H1 (cell line): ENCODE measurements at regions not wholly inside any gene's neighbourhood (a gene's known extent, or its start where the extent isn't known, plus 50 kb on each side); places are given as distances from the start of the nearest gene placed in this dataset.

Experiments
- CREB1 ChIP-seq: IDR thresholded peaks from 2 replicates; pipeline ENCODE4 v1.6.1; 2012; ENCODE audit warnings: inconsistent platforms
- EZH2 ChIP-seq: fragments of 200-600 bp; sonication (generic); IDR thresholded peaks from 2 replicates; pipeline ENCODE4 v1.7.1; 2012; ENCODE audit warnings: low read depth, mild to moderate bottlenecking, moderate library complexity, low read length, inconsistent platforms; ENCODE audit not compliant: severe bottlenecking
- HDAC6 ChIP-seq: IDR thresholded peaks from one replicate; pipeline ENCODE4 v1.7.1; 2012; ENCODE audit warnings: low read depth, mild to moderate bottlenecking, inconsistent platforms, low read length, moderate library complexity
- SP4 ChIP-seq: IDR thresholded peaks from 2 replicates; pipeline ENCODE4 v1.6.1; 2012; ENCODE audit warnings: low read length, inconsistent platforms
- TCF12 ChIP-seq: IDR thresholded peaks from 2 replicates; pipeline ENCODE4 v1.6.1; 2011; ENCODE audit warnings: low read depth, mild to moderate bottlenecking, low read length
- TF ChIP-seq, protein P1 (sequence below), 3 experiments: IDR thresholded peaks; 1 replicate in 2 of 3; 2 replicates in 1 of 3; pipeline versions ENCODE4 v1.5.1 to v1.6.1; 2011; ENCODE audit warnings: low read length in 3 of 3, mild to moderate bottlenecking in 3 of 3, inconsistent platforms in 2 of 3, low read depth in 1 of 3, moderate library complexity in 1 of 3; ENCODE audit not compliant: insufficient read depth in 1 of 3; ENCODE audit errors: control extremely low read depth in 1 of 3

DNA sequence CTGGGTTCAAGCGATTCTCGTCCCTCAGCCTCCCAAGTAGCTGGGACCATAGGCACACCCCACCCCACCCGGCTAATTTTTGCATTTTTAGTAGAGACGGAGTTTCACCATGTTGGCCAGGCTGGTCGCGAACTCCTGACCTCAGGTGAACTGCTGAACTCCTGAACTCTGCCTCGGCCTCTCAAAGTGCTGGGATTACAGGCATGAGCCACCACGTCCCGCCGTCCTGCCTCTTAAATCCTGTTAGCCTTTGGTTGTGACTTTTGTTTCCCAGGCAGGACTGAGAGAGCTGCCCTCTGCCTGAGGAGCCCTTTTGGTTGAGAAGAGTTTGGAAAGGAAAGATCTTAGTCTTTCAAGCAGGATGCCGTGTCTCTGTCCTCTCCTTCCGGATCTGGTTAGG, 59.3 kb upstream of the C1orf174 start:
- TF ChIP-seq EZH2 (no peak), HDAC6 (no peak), SP4 (no peak), TCF12 (no peak), CREB1 (no peak)
- TF ChIP-seq, protein P1, sequence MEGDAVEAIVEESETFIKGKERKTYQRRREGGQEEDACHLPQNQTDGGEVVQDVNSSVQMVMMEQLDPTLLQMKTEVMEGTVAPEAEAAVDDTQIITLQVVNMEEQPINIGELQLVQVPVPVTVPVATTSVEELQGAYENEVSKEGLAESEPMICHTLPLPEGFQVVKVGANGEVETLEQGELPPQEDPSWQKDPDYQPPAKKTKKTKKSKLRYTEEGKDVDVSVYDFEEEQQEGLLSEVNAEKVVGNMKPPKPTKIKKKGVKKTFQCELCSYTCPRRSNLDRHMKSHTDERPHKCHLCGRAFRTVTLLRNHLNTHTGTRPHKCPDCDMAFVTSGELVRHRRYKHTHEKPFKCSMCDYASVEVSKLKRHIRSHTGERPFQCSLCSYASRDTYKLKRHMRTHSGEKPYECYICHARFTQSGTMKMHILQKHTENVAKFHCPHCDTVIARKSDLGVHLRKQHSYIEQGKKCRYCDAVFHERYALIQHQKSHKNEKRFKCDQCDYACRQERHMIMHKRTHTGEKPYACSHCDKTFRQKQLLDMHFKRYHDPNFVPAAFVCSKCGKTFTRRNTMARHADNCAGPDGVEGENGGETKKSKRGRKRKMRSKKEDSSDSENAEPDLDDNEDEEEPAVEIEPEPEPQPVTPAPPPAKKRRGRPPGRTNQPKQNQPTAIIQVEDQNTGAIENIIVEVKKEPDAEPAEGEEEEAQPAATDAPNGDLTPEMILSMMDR (IDR thresholded peaks at IDR 0.05; ENCODE audit: control extremely low read depth in 1 of 3, insufficient read depth in 1 of 3, low read depth in 1 of 3, low read length in 3 of 3): no peak
